GM12892 (cell line): ENCODE measurements at regions not wholly inside any gene's neighbourhood (a gene's known extent, or its start where the extent isn't known, plus 50 kb on each side); places are given as distances from the start of the nearest gene placed in this dataset.

Experiments
- POLR2AphosphoS5 ChIP-seq: IDR thresholded peaks from 2 replicates; pipeline ENCODE4 v1.6.1; 2011; ENCODE audit warnings: low read depth, low read length, control low read depth
- TAF1 ChIP-seq: IDR thresholded peaks from 2 replicates; pipeline ENCODE4 v1.6.1; 2011; ENCODE audit warnings: low read depth, mild to moderate bottlenecking, control low read depth, low read length, borderline replicate concordance

GRCh38 chr16:88282564-88283395 lies 100.0 kb upstream of the ZNF469 start:
- no peak for TF ChIP-seq POLR2AphosphoS5
- no peak for TF ChIP-seq TAF1
